ENCODE measurements at regions not wholly inside any gene's neighbourhood (a gene's known extent, or its start where the extent isn't known, plus 50 kb on each side); places are given as distances from the start of the nearest gene placed in this dataset.

- no peak for TF ChIP-seq CTCF (IDR thresholded peaks at IDR 0.05; ENCODE audit: borderline replicate concordance, control extremely low read depth, extremely low read depth, insufficient read depth, missing control alignments)
- DNase-seq (ENCODE audit: low spot score), result no peak
- in situ Hi-C loops (cut with MboI; ENCODE audit: low sequenced_read_pairs, unreplicated experiment), result no loop called here
Measured at GRCh38 chr4:156638925-156639605, 332.5 kb downstream of the PDGFC start.

- in situ Hi-C loops (cut with MboI; ENCODE audit: low sequenced_read_pairs, unreplicated experiment), result no loop called here
- DNase-seq (ENCODE audit: low spot score), result no peak
- TF ChIP-seq CTCF (IDR thresholded peaks at IDR 0.05; ENCODE audit: borderline replicate concordance, control extremely low read depth, extremely low read depth, insufficient read depth, missing control alignments), result no peak
Measured at GRCh38 chr4:156638334-156638733, 333.3 kb downstream of the PDGFC start.

GRCh38 chr4:156636381-156636780 is 335.2 kb downstream of the PDGFC start:
- DNase-seq (ENCODE audit: low spot score), result no peak
- in situ Hi-C loops (cut with MboI; ENCODE audit: low sequenced_read_pairs, unreplicated experiment), result no loop called here
- TF ChIP-seq CTCF (IDR thresholded peaks at IDR 0.05; ENCODE audit: borderline replicate concordance, control extremely low read depth, extremely low read depth, insufficient read depth, missing control alignments), result no peak

- in situ Hi-C loops (cut with MboI; ENCODE audit: low sequenced_read_pairs, unreplicated experiment), result no loop called here
- DNase-seq (ENCODE audit: low spot score), result no peak
- no peak for TF ChIP-seq CTCF (IDR thresholded peaks at IDR 0.05; ENCODE audit: borderline replicate concordance, control extremely low read depth, extremely low read depth, insufficient read depth, missing control alignments)
Measured at GRCh38 chr4:156635051-156635450, 336.5 kb downstream of the PDGFC start.

- DNase-seq (ENCODE audit: low spot score), result no peak
- in situ Hi-C loops (cut with MboI; ENCODE audit: low sequenced_read_pairs, unreplicated experiment), result no loop called here
- no peak for TF ChIP-seq CTCF (IDR thresholded peaks at IDR 0.05; ENCODE audit: borderline replicate concordance, control extremely low read depth, extremely low read depth, insufficient read depth, missing control alignments)
Measured at GRCh38 chr4:156634612-156635011, 337.0 kb downstream of the PDGFC start.

- no peak for TF ChIP-seq CTCF (IDR thresholded peaks at IDR 0.05; ENCODE audit: borderline replicate concordance, control extremely low read depth, extremely low read depth, insufficient read depth, missing control alignments)
- in situ Hi-C loops (cut with MboI; ENCODE audit: low sequenced_read_pairs, unreplicated experiment), result no loop called here
- DNase-seq (ENCODE audit: low spot score), result no peak
Measured at GRCh38 chr4:156633847-156634246, 337.8 kb downstream of the PDGFC start.
